T-helper 1 cell treated with Interleukin-12 subunit alpha and Interleukin-12 subunit beta and Interleukin-4 antibody, amounts not matched to agents 30 ng/mL and 1 ng/mL, for 36 hours (primary cell): ENCODE measurements at regions not wholly inside any gene's neighbourhood (a gene's known extent, or its start where the extent isn't known, plus 50 kb on each side); places are given as distances from the start of the nearest gene placed in this dataset.

ENCODE experiments used
- intact Hi-C: fragments of 100-400 bp; cut with micrococcal nuclease; formaldehyde crosslinking; loops from one replicate; pipeline ENCODE4 v1.15.1; 2024

- intact Hi-C loops = no loop called here
Measured at GRCh38 chr18:61237529-61237928, 95.7 kb upstream of the CDH20 start.

- intact Hi-C loops = no loop called here
Measured at GRCh38 chr18:61239051-61239450, 94.2 kb upstream of the CDH20 start.

- intact Hi-C loops = no loop called here
Measured at GRCh38 chr18:61241260-61241853, 91.9 kb upstream of the CDH20 start.

- intact Hi-C loops = no loop called here
Measured at GRCh38 chr18:61244632-61245031, 88.6 kb upstream of the CDH20 start.

GRCh38 chr18:61245276-61245675 lies 88.0 kb upstream of the CDH20 start:
- intact Hi-C loops = no loop called here

- intact Hi-C loops = no loop called here
Measured at GRCh38 chr18:61248589-61248988, 84.6 kb upstream of the CDH20 start.

GRCh38 chr18:61256291-61256690 lies 76.9 kb upstream of the CDH20 start:
- intact Hi-C loops = no loop called here

GRCh38 chr18:61261870-61262269 lies 71.4 kb upstream of the CDH20 start:
- intact Hi-C loops = no loop called here

GRCh38 chr18:61272793-61273192 lies 60.4 kb upstream of the CDH20 start:
- intact Hi-C loops = no loop called here

- intact Hi-C loops = no loop called here
Measured at GRCh38 chr18:61273533-61273932, 59.7 kb upstream of the CDH20 start.

GRCh38 chr18:61274416-61274960 lies 58.7 kb upstream of the CDH20 start:
- intact Hi-C loops = no loop called here

GRCh38 chr18:61277808-61278207 lies 55.4 kb upstream of the CDH20 start:
- intact Hi-C loops = no loop called here

- intact Hi-C loops = no loop called here
Measured at GRCh38 chr18:61281431-61281830, 51.8 kb upstream of the CDH20 start.

GRCh38 chr18:61282926-61283325 lies 50.3 kb upstream of the CDH20 start:
- intact Hi-C loops = no loop called here
